ENCODE measurements at regions not wholly inside any gene's neighbourhood (a gene's known extent, or its start where the extent isn't known, plus 50 kb on each side); places are given as distances from the start of the nearest gene placed in this dataset.
"Not testable (repeated sequence)": the region's sequence is repeated elsewhere in the genome, so short reads cannot be mapped to it uniquely, and the experiment has no call there.

DNA sequence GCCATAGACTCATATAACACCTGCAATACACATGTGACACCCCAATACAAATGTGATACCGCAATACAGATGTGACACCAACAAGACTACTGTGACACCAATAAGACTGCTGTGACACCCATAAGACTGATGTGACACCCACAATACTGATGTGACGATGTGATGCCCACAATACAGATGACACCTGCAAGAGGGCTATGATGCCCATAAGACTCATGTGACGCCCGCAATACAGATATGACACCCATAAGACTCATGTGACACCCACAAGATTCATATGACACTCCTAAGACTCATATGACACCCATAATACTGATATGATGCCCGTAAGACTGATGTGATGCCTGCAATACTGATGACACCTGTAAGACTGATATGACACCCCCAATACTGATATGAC is 113.0 kb downstream of the MRPL57 start:
- Histone ChIP-seq H3K4me1 (ENCODE audit: insufficient read depth, low read length) (no peaks in the 10 kb centered on the region), H3K4me3 (ENCODE audit: insufficient read depth, low read length) (no peak overlapping the region), H3K9me3 (ENCODE audit: low read depth, low read length) (no peaks in the 10 kb centered on the region), H3K27me3 (ENCODE audit: insufficient read depth, low read length) (peaks cover 7% of the 10 kb centered on the region), H3K36me3 (ENCODE audit: insufficient read depth, low read length) (no peaks in the 10 kb centered on the region), H3K4me2 (ENCODE audit: insufficient read depth, low read length) (no peak overlapping the region), H3K27ac (ENCODE audit: low read depth, low read length) (no peak overlapping the region), H4K20me1 (ENCODE audit: insufficient read depth, low read length) (no peaks in the 10 kb centered on the region), H2AFZ (ENCODE audit: low read length) (no peak overlapping the region), H3K79me2 (ENCODE audit: insufficient read depth, low read length) (no peaks in the 10 kb centered on the region)
- no peak for DNase-seq (ENCODE audit: insufficient read length, low spot score, missing footprints)
- TF ChIP-seq CTCF (IDR thresholded peaks at IDR 0.05; ENCODE audit: extremely low read depth, low read depth, low read length), result no peak

DNA sequence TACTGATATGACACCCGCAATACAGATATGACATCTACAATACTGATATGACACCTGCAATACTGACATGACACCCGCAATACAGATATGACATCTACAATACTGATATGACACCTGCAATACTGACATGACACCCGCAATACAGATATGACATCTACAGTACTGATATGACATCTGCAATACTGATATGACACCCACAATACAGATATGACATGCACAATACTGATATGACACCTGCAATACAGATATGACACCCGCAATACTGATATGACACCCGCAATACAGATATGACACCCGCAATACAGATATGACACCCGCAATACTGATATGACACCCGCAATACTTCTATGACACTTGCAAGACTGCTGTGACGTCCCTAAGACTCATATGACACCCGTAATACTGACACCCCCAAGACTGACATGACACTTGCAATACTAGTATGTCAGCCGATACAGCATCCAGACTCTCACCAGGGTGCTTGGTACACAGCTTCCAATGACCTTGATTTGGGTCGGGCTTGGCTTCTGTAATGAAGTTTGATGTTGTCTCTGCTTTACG is 114.1 kb downstream of the MRPL57 start:
- H3K36me3 ChIP-seq (ENCODE audit: insufficient read depth, low read length); H4K20me1 ChIP-seq (ENCODE audit: insufficient read depth, low read length); DNase-seq (ENCODE audit: insufficient read length, low spot score, missing footprints); H3K27me3 ChIP-seq (ENCODE audit: insufficient read depth, low read length); H3K4me3 ChIP-seq (ENCODE audit: insufficient read depth, low read length); H3K4me1 ChIP-seq (ENCODE audit: insufficient read depth, low read length); H3K4me2 ChIP-seq (ENCODE audit: insufficient read depth, low read length); H3K79me2 ChIP-seq (ENCODE audit: insufficient read depth, low read length); H2AFZ ChIP-seq (ENCODE audit: low read length); H3K27ac ChIP-seq (ENCODE audit: low read depth, low read length); H3K9me3 ChIP-seq (ENCODE audit: low read depth, low read length): not testable (repeated sequence)

- no peak for DNase-seq (ENCODE audit: insufficient read length, low spot score, missing footprints)
- Histone ChIP-seq H3K27ac (ENCODE audit: low read depth, low read length) (no peak overlapping the region), H3K36me3 (ENCODE audit: insufficient read depth, low read length) (no peaks in the 10 kb centered on the region), H3K27me3 (ENCODE audit: insufficient read depth, low read length) (no peaks in the 10 kb centered on the region), H3K9me3 (ENCODE audit: low read depth, low read length) (no peaks in the 10 kb centered on the region), H3K4me3 (ENCODE audit: insufficient read depth, low read length) (no peak overlapping the region), H3K79me2 (ENCODE audit: insufficient read depth, low read length) (no peaks in the 10 kb centered on the region), H2AFZ (ENCODE audit: low read length) (no peak overlapping the region), H3K4me1 (ENCODE audit: insufficient read depth, low read length) (no peaks in the 10 kb centered on the region), H4K20me1 (ENCODE audit: insufficient read depth, low read length) (no peaks in the 10 kb centered on the region), H3K4me2 (ENCODE audit: insufficient read depth, low read length) (no peak overlapping the region)
- no peak for TF ChIP-seq CTCF (IDR thresholded peaks at IDR 0.05; ENCODE audit: extremely low read depth, low read depth, low read length)
These were observed 115.4 kb downstream of the MRPL57 start for GRCh38 chr13:21291840-21292239.

- not testable (repeated sequence) for DNase-seq (ENCODE audit: insufficient read length, low spot score, missing footprints); H3K4me3 ChIP-seq (ENCODE audit: insufficient read depth, low read length); H4K20me1 ChIP-seq (ENCODE audit: insufficient read depth, low read length); H3K27me3 ChIP-seq (ENCODE audit: insufficient read depth, low read length); H3K9me3 ChIP-seq (ENCODE audit: low read depth, low read length); H3K36me3 ChIP-seq (ENCODE audit: insufficient read depth, low read length)
- peaks cover 13% of the 10 kb centered on the region for H3K4me1 ChIP-seq (ENCODE audit: insufficient read depth, low read length)
- H3K27ac ChIP-seq (ENCODE audit: low read depth, low read length), result peak overlapping the region; percentile 30
- peak overlapping the region; percentile 88 for H3K4me2 ChIP-seq (ENCODE audit: insufficient read depth, low read length)
- H2AFZ ChIP-seq (ENCODE audit: low read length), result peak overlapping the region; percentile 64
- peak; percentile 50 for TF ChIP-seq CTCF (IDR thresholded peaks at IDR 0.05; ENCODE audit: extremely low read depth, low read depth, low read length)
- H3K79me2 ChIP-seq (ENCODE audit: insufficient read depth, low read length), result peaks cover 27% of the 10 kb centered on the region
These were observed 120.5 kb downstream of the MRPL57 start for GRCh38 chr13:21296991-21297390.
